ENCODE measurements at regions not wholly inside any gene's neighbourhood (a gene's known extent, or its start where the extent isn't known, plus 50 kb on each side); places are given as distances from the start of the nearest gene placed in this dataset.

- Mint-ChIP-seq H3K4me1 (ENCODE audit: low read depth) (peaks cover 6% of the 10 kb centered on the region), H3K4me3 (ENCODE audit: unreplicated experiment) (no peak overlapping the region), H3K9me3 (ENCODE audit: low read depth) (no peaks in the 10 kb centered on the region), H3K27me3 (ENCODE audit: low read depth) (peaks cover 3% of the 10 kb centered on the region), H3K36me3 (ENCODE audit: low read depth) (no peaks in the 10 kb centered on the region), H3K27ac (ENCODE audit: unreplicated experiment) (no peak overlapping the region)
- no peak for DNase-seq (ENCODE audit: low spot score)
- TF ChIP-seq CTCF (IDR thresholded peaks at IDR 0.05), result no peak
These were observed 421.4 kb upstream of the WWC1 start for GRCh38 chr5:167870055-167870454.

- TF ChIP-seq CTCF (IDR thresholded peaks at IDR 0.05), result no peak
- Mint-ChIP-seq H3K4me1 (ENCODE audit: low read depth) (peaks cover 6% of the 10 kb centered on the region), H3K4me3 (ENCODE audit: unreplicated experiment) (no peak overlapping the region), H3K27ac (ENCODE audit: unreplicated experiment) (no peak overlapping the region), H3K36me3 (ENCODE audit: low read depth) (no peaks in the 10 kb centered on the region), H3K9me3 (ENCODE audit: low read depth) (no peaks in the 10 kb centered on the region), H3K27me3 (ENCODE audit: low read depth) (peaks cover 3% of the 10 kb centered on the region)
- no peak for DNase-seq (ENCODE audit: low spot score)
These were observed 420.4 kb upstream of the WWC1 start for GRCh38 chr5:167871091-167871490.

- TF ChIP-seq CTCF (IDR thresholded peaks at IDR 0.05), result no peak
- DNase-seq (ENCODE audit: low spot score), result no peak
- no peak overlapping the region for H3K27ac Mint-ChIP-seq (ENCODE audit: unreplicated experiment)
These were observed 418.7 kb upstream of the WWC1 start for GRCh38 chr5:167872791-167873190.

GRCh38 chr5:167877114-167877722, 414.2 kb upstream of the WWC1 start:
- no peak for TF ChIP-seq CTCF (IDR thresholded peaks at IDR 0.05)
- no peak overlapping the region for H3K27ac Mint-ChIP-seq (ENCODE audit: unreplicated experiment)
- peaks cover 3% of the 10 kb centered on the region for H3K27me3 Mint-ChIP-seq (ENCODE audit: low read depth)
- H3K36me3 Mint-ChIP-seq (ENCODE audit: low read depth), result peaks cover 2% of the 10 kb centered on the region
- no peaks in the 10 kb centered on the region for H3K9me3 Mint-ChIP-seq (ENCODE audit: low read depth)
- DNase-seq (ENCODE audit: low spot score), result no peak
- peaks cover 6% of the 10 kb centered on the region for H3K4me1 Mint-ChIP-seq (ENCODE audit: low read depth)
- H3K4me3 Mint-ChIP-seq (ENCODE audit: unreplicated experiment), result no peak overlapping the region

More at GRCh38 chr5:167872791-167873190, 418.7 kb upstream of the WWC1 start:
- Mint-ChIP-seq H3K4me3 (ENCODE audit: unreplicated experiment) (no peak overlapping the region), H3K9me3 (ENCODE audit: low read depth) (no peaks in the 10 kb centered on the region), H3K36me3 (ENCODE audit: low read depth) (no peaks in the 10 kb centered on the region), H3K27me3 (ENCODE audit: low read depth) (peaks cover 3% of the 10 kb centered on the region), H3K4me1 (ENCODE audit: low read depth) (peaks cover 6% of the 10 kb centered on the region)

GRCh38 chr5:167877924-167878323, 413.5 kb upstream of the WWC1 start:
- Mint-ChIP-seq H3K27me3 (ENCODE audit: low read depth) (peaks cover 3% of the 10 kb centered on the region), H3K4me1 (ENCODE audit: low read depth) (peaks cover under 1% of the 10 kb centered on the region), H3K9me3 (ENCODE audit: low read depth) (peaks cover 2% of the 10 kb centered on the region), H3K27ac (ENCODE audit: unreplicated experiment) (no peak overlapping the region), H3K36me3 (ENCODE audit: low read depth) (peaks cover 2% of the 10 kb centered on the region), H3K4me3 (ENCODE audit: unreplicated experiment) (no peak overlapping the region)
- no peak for DNase-seq (ENCODE audit: low spot score)
- TF ChIP-seq CTCF (IDR thresholded peaks at IDR 0.05), result no peak
